NB4 (cell line): ENCODE measurements at regions not wholly inside any gene's neighbourhood (a gene's known extent, or its start where the extent isn't known, plus 50 kb on each side); places are given as distances from the start of the nearest gene placed in this dataset.

Experiments
- CTCF ChIP-seq: IDR thresholded peaks from one replicate; pipeline ENCODE4 v1.5.1; 2012; ENCODE audit warnings: low read depth, low read length
- MAX ChIP-seq: IDR thresholded peaks from 2 replicates; pipeline ENCODE4 v1.6.1; 2011; ENCODE audit warnings: low read depth, low read length

- TF ChIP-seq MAX: no peak
- TF ChIP-seq CTCF: no peak
Measured at GRCh38 chr10:28089467-28089866, 90.6 kb upstream of the ODAD2 start.
